MM.1S (cell line): ENCODE measurements at regions not wholly inside any gene's neighbourhood (a gene's known extent, or its start where the extent isn't known, plus 50 kb on each side); places are given as distances from the start of the nearest gene placed in this dataset.

Experiments
- CTCF ChIP-seq: fragments of 300-600 bp; sonication (generic); IDR thresholded peaks from 2 replicates; pipeline ENCODE4 v1.5.1; 2016; ENCODE audit warnings: antibody characterized with exemption, low read length, mixed read lengths
- EZH2phosphoT487 ChIP-seq: fragments of 300-600 bp; sonication (generic); IDR thresholded peaks from 2 replicates; pipeline ENCODE4 v1.6.1; 2018; ENCODE audit warnings: antibody characterized with exemption, low read length

GRCh38 chr5:174535669-174536068, 188.7 kb upstream of the MSX2 start:
- TF ChIP-seq CTCF (no peak), EZH2phosphoT487 (no peak)
